ENCODE measurements at regions not wholly inside any gene's neighbourhood (a gene's known extent, or its start where the extent isn't known, plus 50 kb on each side); places are given as distances from the start of the nearest gene placed in this dataset.

GRCh38 chr5:125390326-125390725 lies 643.9 kb upstream of the ZNF608 start (continued):
- TF ChIP-seq KDM5B (CRISPR knock-in tag; IDR thresholded peaks at IDR 0.05; ENCODE audit: borderline replicate concordance) (no peak), POGZ (CRISPR knock-in tag; IDR thresholded peaks at IDR 0.05) (no peak), SKI (IDR thresholded peaks at IDR 0.05; ENCODE audit: partially characterized antibody) (no peak), ARHGAP35 (CRISPR knock-in tag; IDR thresholded peaks at IDR 0.05; ENCODE audit: borderline replicate concordance) (no peak), ZBTB7A (CRISPR knock-in tag; IDR thresholded peaks at IDR 0.05) (no peak)
- TF ChIP-seq, protein P1, sequence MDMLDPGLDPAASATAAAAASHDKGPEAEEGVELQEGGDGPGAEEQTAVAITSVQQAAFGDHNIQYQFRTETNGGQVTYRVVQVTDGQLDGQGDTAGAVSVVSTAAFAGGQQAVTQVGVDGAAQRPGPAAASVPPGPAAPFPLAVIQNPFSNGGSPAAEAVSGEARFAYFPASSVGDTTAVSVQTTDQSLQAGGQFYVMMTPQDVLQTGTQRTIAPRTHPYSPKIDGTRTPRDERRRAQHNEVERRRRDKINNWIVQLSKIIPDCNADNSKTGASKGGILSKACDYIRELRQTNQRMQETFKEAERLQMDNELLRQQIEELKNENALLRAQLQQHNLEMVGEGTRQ (IDR thresholded peaks at IDR 0.05; ENCODE audit: low read depth, low read length), result no peak
- TF ChIP-seq, protein P1 (CRISPR knock-in tag; IDR thresholded peaks at IDR 0.05; ENCODE audit: borderline replicate concordance), result no peak

DNA sequence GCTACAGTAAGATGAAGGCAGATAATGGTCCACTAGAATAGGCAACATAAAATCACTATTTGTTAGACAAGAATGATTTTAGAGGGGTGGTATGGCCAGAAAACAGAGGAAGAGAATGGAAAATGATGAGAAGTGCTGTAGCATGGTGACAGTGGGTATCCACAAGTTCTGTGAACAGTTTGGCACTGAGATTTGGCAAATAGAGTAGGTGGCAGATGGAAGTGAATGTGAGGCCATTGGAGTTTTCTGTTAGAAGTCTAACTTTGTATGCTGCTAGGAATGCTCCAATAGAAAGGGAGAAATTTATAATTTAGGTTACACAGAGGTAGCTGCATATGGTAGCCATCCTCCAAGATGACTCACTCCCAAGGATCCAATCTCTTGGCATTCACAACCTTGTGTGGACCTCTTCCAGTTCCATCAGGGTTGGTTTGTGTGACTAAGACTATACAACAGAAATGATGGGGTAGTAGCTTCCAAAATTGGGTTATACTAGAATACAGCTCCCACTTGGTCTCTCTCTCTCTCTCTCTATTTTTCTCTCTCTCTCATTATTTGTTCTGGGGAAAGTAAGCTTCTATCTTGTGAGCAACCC lies 646.9 kb upstream of the ZNF608 start:
- TF ChIP-seq ZNF121 (CRISPR knock-in tag; IDR thresholded peaks at IDR 0.05) (no peak), MAFF (IDR thresholded peaks at IDR 0.05; ENCODE audit: low read depth, low read length) (no peak), EEA1 (CRISPR knock-in tag; IDR thresholded peaks at IDR 0.05; ENCODE audit: borderline replicate concordance) (no peak), RARA (CRISPR knock-in tag; IDR thresholded peaks at IDR 0.05) (no peak), IKZF1 (IDR thresholded peaks at IDR 0.05) (no peak), MEF2D (CRISPR knock-in tag; IDR thresholded peaks at IDR 0.05) (no peak), ZNF563 (CRISPR knock-in tag; IDR thresholded peaks at IDR 0.05) (no peak), RXRB (CRISPR knock-in tag; IDR thresholded peaks at IDR 0.05; ENCODE audit: borderline replicate concordance) (no peak), SRY (CRISPR knock-in tag; IDR thresholded peaks at IDR 0.05) (no peak)
- TF ChIP-seq, protein P2, sequence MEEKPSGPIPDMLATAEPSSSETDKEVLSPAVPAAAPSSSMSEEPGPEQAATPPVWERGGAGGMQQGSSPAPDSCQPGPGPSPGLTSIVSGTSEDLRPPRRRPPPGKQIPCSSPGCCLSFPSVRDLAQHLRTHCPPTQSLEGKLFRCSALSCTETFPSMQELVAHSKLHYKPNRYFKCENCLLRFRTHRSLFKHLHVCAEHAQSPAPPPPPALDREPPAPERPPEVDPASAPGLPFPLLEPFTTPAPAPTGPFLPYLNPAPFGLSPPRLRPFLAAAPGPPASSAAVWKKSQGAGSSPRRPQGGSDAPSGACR (CRISPR knock-in tag; IDR thresholded peaks at IDR 0.05), result no peak
- TF ChIP-seq, protein P3, sequence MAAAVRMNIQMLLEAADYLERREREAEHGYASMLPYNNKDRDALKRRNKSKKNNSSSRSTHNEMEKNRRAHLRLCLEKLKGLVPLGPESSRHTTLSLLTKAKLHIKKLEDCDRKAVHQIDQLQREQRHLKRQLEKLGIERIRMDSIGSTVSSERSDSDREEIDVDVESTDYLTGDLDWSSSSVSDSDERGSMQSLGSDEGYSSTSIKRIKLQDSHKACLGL (CRISPR knock-in tag; IDR thresholded peaks at IDR 0.05), result no peak
- no peak overlapping the region for H3K4me3 ChIP-seq (replicated peaks in 1 of 3; ENCODE audit: insufficient read depth in 1 of 3, low read depth in 2 of 3, low read length in 3 of 3)
- H3K4me2 ChIP-seq (ENCODE audit: low read depth, low read length), result no peak overlapping the region
- ChIA-PET CTCF (ENCODE audit: low intra/inter-chr PET ratio, low total read pairs) (no interaction called here), POLR2A (no interaction called here)
- H3K9me3 ChIP-seq (ENCODE audit: low read length), result peaks cover 27% of the 10 kb centered on the region
- ATAC-seq (no peak), FAIRE-seq (no peak), DNase-seq (ENCODE audit: low spot score) (no peak)
- in situ Hi-C loops (cut with HindIII; ENCODE audit: extremely low pct_ligation_motif_present, low pct_unique_long_range_greater_than_20kb), result no loop called here
- intact Hi-C loops (cut with micrococcal nuclease; ENCODE audit: unreplicated experiment), result no loop called here
- no peaks in the 10 kb centered on the region for H3K36me3 ChIP-seq (replicated peaks in 1 of 2; ENCODE audit: control insufficient read depth in 1 of 2, insufficient read depth in 2 of 2, low read length in 2 of 2)
- no TSS peak for BruUV-seq (replicated peaks)
- no peaks in the 10 kb centered on the region for H4K20me1 ChIP-seq (ENCODE audit: insufficient read depth, low read length)
- no peaks in the 10 kb centered on the region for H3K27me3 ChIP-seq (ENCODE audit: control insufficient read depth in 1 of 2, insufficient read depth in 2 of 2, low read length in 2 of 2)
- H3K79me2 ChIP-seq (ENCODE audit: insufficient read depth, low read length), result no peaks in the 10 kb centered on the region
- H2AFZ ChIP-seq (ENCODE audit: low read length), result no peak overlapping the region
- H3K27ac ChIP-seq (ENCODE audit: extremely low read length, insufficient read depth, low read length), result no peak overlapping the region
- no peak overlapping the region for H3K9ac ChIP-seq (ENCODE audit: insufficient read depth, low read depth, low read length)
- no peaks in the 10 kb centered on the region for H3K4me1 ChIP-seq (ENCODE audit: insufficient read depth, low read length)

Data from HepG2 (cell line).